ENCODE measurements at regions not wholly inside any gene's neighbourhood (a gene's known extent, or its start where the extent isn't known, plus 50 kb on each side); places are given as distances from the start of the nearest gene placed in this dataset.

DNA sequence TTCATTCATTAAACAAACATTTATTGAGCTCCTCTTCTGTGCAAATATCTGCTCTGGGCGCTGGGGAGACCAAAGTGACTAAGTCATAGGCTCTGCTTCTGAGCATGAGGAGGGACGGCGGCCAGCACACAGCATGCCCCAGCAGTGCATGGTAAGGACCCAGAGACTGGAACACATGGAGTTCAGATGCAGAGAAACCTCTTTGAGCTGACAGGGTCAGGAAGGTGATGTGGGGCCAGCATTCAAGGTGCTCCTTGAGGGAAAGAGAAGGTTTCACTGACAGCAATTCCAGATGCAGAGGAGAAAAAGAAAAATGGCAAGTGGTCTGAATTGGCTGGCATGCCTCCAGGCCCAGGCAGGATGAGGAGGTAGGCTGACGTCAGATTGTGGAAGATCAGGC is 234.5 kb downstream of the UACA start:
- Histone ChIP-seq H3K18ac (ENCODE audit: insufficient read length, low read depth, low read length) (no peak overlapping the region), H3K27me3 (ENCODE audit: insufficient read depth, low read length) (no peaks in the 10 kb centered on the region; the same call in 1 of the 2 replicates), H2BK12ac (ENCODE audit: insufficient read length, low read depth, low read length) (no peak overlapping the region), H4K5ac (ENCODE audit: insufficient read length, low read depth, low read length) (no peak overlapping the region), H2BK120ac (ENCODE audit: low read depth, low read length, poor library complexity, severe bottlenecking) (no peak overlapping the region), H3K27ac (ENCODE audit: insufficient read length, low read depth, low read length) (no peak overlapping the region), H2BK5ac (ENCODE audit: insufficient read length, low read length) (no peak overlapping the region), H3K56ac (ENCODE audit: insufficient read length, low read depth, low read length) (no peak overlapping the region), H2AK5ac (ENCODE audit: insufficient read length, low read length) (no peak overlapping the region), H3K4me2 (ENCODE audit: insufficient read depth, insufficient read length, low read length) (no peak overlapping the region), H3K23me2 (ENCODE audit: insufficient read length, low read depth, low read length, poor library complexity, severe bottlenecking) (no peaks in the 10 kb centered on the region), H4K8ac (replicated peaks; ENCODE audit: insufficient read length, low read depth, low read length) (no peak overlapping the region), H3K14ac (ENCODE audit: insufficient read depth, low read length) (no peak overlapping the region), H3K9ac (ENCODE audit: extremely low read depth, insufficient read length, low read length) (no peak overlapping the region), H4K91ac (ENCODE audit: insufficient read length, low read depth, low read length) (no peak overlapping the region), H3K23ac (ENCODE audit: insufficient read length, low read depth, low read length) (no peak overlapping the region), H2AFZ (ENCODE audit: low read length) (no peak overlapping the region), H2BK15ac (ENCODE audit: low read depth, low read length) (no peak overlapping the region), H3K9me3 (ENCODE audit: control insufficient read depth, low read depth, low read length) (no peaks in the 10 kb centered on the region), H2BK20ac (ENCODE audit: low read depth, low read length, poor library complexity, severe bottlenecking) (no peak overlapping the region), H4K20me1 (ENCODE audit: control insufficient read depth, insufficient read depth, insufficient read length) (no peaks in the 10 kb centered on the region), H3K4me1 (ENCODE audit: insufficient read depth, low read length) (no peaks in the 10 kb centered on the region), H3K79me2 (ENCODE audit: insufficient read depth, low read length) (no peaks in the 10 kb centered on the region), H3T11ph (ENCODE audit: low read length) (no peak overlapping the region), H3K4ac (ENCODE audit: low read depth, low read length) (no peak overlapping the region), H3K79me1 (ENCODE audit: insufficient read depth, low read depth, low read length, poor library complexity, severe bottlenecking) (no peaks in the 10 kb centered on the region)
- Mint-ChIP-seq H3K27me3 (ENCODE audit: low read depth) (peaks cover 6% of the 10 kb centered on the region; the same call in 1 of the 2 replicates), H3K36me3 (ENCODE audit: insufficient read depth in 1 of 3, low read depth in 3 of 3) (no peaks in the 10 kb centered on the region), H3K9me3 (no peaks in the 10 kb centered on the region), H3K27ac (no peak overlapping the region), H3K4me1 (peaks cover 21 to 23% of the 10 kb centered on the region in 2 experiments), H3K4me3 (no peak overlapping the region)
- DNase-seq = no peak
- no CpG with 5 or more reads among the region's 4 CpGs for WGBS (ENCODE audit: extremely low coverage, insufficient read length, low lambda C conversion rate)
- TF ChIP-seq, protein P1, sequence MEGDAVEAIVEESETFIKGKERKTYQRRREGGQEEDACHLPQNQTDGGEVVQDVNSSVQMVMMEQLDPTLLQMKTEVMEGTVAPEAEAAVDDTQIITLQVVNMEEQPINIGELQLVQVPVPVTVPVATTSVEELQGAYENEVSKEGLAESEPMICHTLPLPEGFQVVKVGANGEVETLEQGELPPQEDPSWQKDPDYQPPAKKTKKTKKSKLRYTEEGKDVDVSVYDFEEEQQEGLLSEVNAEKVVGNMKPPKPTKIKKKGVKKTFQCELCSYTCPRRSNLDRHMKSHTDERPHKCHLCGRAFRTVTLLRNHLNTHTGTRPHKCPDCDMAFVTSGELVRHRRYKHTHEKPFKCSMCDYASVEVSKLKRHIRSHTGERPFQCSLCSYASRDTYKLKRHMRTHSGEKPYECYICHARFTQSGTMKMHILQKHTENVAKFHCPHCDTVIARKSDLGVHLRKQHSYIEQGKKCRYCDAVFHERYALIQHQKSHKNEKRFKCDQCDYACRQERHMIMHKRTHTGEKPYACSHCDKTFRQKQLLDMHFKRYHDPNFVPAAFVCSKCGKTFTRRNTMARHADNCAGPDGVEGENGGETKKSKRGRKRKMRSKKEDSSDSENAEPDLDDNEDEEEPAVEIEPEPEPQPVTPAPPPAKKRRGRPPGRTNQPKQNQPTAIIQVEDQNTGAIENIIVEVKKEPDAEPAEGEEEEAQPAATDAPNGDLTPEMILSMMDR (conservative IDR thresholded peaks at IDR 0.05) = no peak
